ENCODE measurements at regions not wholly inside any gene's neighbourhood (a gene's known extent, or its start where the extent isn't known, plus 50 kb on each side); places are given as distances from the start of the nearest gene placed in this dataset.

DNA sequence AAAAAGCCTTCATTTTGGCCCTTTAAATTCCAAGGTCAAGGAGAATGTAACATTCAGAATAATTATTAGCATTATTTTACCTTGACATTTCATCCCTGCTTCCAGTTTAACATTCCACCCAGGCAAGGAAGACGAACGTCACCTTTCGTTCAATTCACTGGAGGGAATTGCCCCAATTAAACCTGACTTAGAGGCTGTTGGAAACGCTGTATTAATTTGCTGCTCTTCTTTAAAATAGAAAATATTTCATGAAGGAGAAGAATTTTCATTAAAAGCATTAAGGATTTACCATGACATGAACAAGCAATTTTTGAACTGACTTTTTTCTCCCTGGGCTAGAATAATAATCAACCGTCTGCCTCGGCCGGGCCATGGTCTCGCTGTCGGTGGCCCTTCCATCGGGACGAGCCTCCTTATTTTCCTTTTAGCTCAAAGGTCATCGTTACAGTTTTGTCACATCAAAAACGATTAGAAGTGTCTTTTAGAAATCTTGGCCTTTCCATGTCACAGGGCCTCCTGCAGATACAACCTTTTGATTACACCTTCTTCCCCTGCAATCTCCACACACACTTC is 282.9 kb upstream of the SOX4 start:
- Mint-ChIP-seq H3K4me3 (no peak overlapping the region), H3K4me1 (no peaks in the 10 kb centered on the region), H3K9me3 (no peaks in the 10 kb centered on the region), H3K36me3 (ENCODE audit: low read depth) (no peaks in the 10 kb centered on the region), H3K27ac (no peak overlapping the region), H3K27me3 (no peaks in the 10 kb centered on the region)
- TF ChIP-seq, protein P1, sequence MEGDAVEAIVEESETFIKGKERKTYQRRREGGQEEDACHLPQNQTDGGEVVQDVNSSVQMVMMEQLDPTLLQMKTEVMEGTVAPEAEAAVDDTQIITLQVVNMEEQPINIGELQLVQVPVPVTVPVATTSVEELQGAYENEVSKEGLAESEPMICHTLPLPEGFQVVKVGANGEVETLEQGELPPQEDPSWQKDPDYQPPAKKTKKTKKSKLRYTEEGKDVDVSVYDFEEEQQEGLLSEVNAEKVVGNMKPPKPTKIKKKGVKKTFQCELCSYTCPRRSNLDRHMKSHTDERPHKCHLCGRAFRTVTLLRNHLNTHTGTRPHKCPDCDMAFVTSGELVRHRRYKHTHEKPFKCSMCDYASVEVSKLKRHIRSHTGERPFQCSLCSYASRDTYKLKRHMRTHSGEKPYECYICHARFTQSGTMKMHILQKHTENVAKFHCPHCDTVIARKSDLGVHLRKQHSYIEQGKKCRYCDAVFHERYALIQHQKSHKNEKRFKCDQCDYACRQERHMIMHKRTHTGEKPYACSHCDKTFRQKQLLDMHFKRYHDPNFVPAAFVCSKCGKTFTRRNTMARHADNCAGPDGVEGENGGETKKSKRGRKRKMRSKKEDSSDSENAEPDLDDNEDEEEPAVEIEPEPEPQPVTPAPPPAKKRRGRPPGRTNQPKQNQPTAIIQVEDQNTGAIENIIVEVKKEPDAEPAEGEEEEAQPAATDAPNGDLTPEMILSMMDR (IDR thresholded peaks at IDR 0.05): no peak
- ATAC-seq (ENCODE audit: low read depth): no peak
- intact Hi-C loops (cut with micrococcal nuclease): no loop called here
- POLR2A ChIA-PET: no interaction called here
- no peak for DNase-seq
- CTCF ChIA-PET: no interaction called here

DNA sequence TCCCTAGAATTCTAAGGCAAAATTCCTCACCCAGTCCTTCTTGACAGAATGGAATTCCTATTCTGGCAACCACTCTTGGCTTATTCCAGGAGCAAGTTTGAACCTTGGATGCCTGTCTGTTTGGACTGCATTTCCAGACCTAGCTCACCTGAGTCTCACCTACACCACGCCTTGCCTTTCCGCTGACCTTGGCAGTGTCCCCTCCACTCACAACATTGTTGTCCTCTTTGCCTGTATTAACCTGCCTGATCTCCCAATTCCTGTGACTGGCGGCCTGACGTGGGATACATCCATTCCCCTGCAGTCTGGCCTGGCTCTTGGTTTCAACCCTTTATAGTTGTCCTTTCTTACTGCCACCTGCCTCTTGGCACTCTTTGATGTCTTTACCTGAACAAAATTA is 281.4 kb upstream of the SOX4 start:
- no peak overlapping the region for H3K27ac Mint-ChIP-seq
- H3K4me3 Mint-ChIP-seq: no peak overlapping the region
- no peak for ATAC-seq (ENCODE audit: low read depth)
- no peaks in the 10 kb centered on the region for H3K4me1 Mint-ChIP-seq
- intact Hi-C loops (cut with micrococcal nuclease): no loop called here
- H3K27me3 Mint-ChIP-seq: no peaks in the 10 kb centered on the region
- TF ChIP-seq, protein P1 (IDR thresholded peaks at IDR 0.05): no peak
- ChIA-PET POLR2A (no interaction called here), CTCF (no interaction called here)
- H3K9me3 Mint-ChIP-seq: no peaks in the 10 kb centered on the region
- no peak for DNase-seq
- H3K36me3 Mint-ChIP-seq (ENCODE audit: low read depth): no peaks in the 10 kb centered on the region

DNA sequence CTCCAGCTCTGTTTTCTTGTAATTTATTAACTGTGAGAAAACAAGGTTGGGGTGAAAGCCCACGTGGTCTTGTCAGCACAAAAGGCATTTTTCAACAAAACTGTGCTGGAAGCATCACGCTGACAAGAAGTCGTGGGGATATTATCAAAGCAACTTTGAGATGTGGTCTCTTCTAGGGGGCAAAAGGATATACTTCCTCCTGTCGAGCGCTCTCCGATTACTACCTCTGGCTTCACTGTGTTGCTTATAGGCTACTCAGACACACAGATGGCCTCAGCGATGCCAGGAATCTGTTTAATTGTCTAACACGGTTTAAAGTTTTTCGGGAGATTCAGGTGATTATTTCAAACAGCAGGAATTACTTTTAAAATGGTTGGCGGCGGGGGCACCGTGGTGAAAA is 275.9 kb upstream of the SOX4 start:
- ATAC-seq (ENCODE audit: low read depth) (no peak), DNase-seq (no peak)
- Mint-ChIP-seq H3K4me3 (no peak overlapping the region), H3K4me1 (no peaks in the 10 kb centered on the region), H3K27me3 (peaks cover 2% of the 10 kb centered on the region), H3K27ac (no peak overlapping the region), H3K36me3 (ENCODE audit: low read depth) (no peaks in the 10 kb centered on the region), H3K9me3 (peaks cover 8% of the 10 kb centered on the region)
- TF ChIP-seq, protein P1 (IDR thresholded peaks at IDR 0.05): no peak
- POLR2A ChIA-PET: no interaction called here
- CTCF ChIA-PET: no interaction called here
- intact Hi-C loops (cut with micrococcal nuclease): no loop called here

DNA sequence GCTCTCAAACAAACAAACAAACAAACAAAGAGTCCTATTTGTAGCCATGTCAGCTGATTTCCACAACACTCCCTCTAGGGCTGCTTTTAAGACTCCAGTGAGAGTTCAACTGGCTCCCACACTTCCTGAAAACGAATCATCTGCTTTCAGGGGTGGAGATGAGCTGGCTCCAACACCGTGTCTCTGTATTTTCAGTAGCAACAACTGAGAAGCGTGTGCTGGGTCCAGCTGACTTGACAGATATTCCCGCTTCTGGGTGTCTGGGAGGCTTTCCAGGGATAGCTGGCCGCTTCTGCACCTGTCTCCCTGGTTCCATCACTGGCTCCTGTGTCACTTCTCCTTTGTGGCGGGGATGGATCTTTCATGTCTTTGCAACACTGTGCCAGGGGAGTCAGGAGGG is 272.5 kb upstream of the SOX4 start:
- intact Hi-C loops (cut with micrococcal nuclease): no loop called here
- TF ChIP-seq, protein P1 (IDR thresholded peaks at IDR 0.05): no peak
- H3K4me3 Mint-ChIP-seq: no peak overlapping the region
- DNase-seq (no peak), ATAC-seq (ENCODE audit: low read depth) (no peak)
- H3K36me3 Mint-ChIP-seq (ENCODE audit: low read depth): no peaks in the 10 kb centered on the region
- POLR2A ChIA-PET: no interaction called here
- H3K4me1 Mint-ChIP-seq: no peaks in the 10 kb centered on the region
- CTCF ChIA-PET: no interaction called here
- H3K27me3 Mint-ChIP-seq: peaks cover 2% of the 10 kb centered on the region
- H3K9me3 Mint-ChIP-seq: peaks cover 8% of the 10 kb centered on the region
- no peak overlapping the region for H3K27ac Mint-ChIP-seq

DNA sequence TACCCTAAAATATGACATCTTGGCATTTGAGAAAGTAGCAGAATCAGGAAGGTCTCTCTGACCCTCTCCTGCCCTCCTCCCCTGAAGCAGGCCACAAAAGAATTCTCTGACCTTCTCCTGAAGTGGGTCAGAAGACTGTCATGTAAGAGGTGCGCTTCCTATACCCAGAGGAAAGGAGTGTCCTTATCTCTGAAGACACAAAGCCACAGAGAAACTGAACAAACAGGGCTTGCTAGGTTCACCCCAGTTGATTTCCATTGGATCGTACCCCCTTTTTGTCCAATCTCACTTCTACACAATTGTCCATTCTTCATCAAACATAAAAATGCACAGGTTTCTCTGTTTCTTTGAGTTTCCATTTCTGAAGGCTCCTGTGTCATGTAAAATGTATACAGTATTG is 272.0 kb upstream of the SOX4 start:
- TF ChIP-seq, protein P1 (IDR thresholded peaks at IDR 0.05): no peak

More for the DNA sequence above, 272.0 kb upstream of the SOX4 start:
- ChIA-PET CTCF (no interaction called here), POLR2A (no interaction called here)
- Mint-ChIP-seq H3K27ac (no peak overlapping the region), H3K4me1 (no peaks in the 10 kb centered on the region), H3K27me3 (peaks cover 2% of the 10 kb centered on the region), H3K4me3 (no peak overlapping the region), H3K9me3 (peaks cover 8% of the 10 kb centered on the region), H3K36me3 (ENCODE audit: low read depth) (no peaks in the 10 kb centered on the region)
- ATAC-seq (ENCODE audit: low read depth) (no peak), DNase-seq (no peak)
- intact Hi-C loops (cut with micrococcal nuclease): no loop called here
